NCI-H748 (cell line): ENCODE measurements at regions not wholly inside any gene's neighbourhood (a gene's known extent, or its start where the extent isn't known, plus 50 kb on each side); places are given as distances from the start of the nearest gene placed in this dataset.

ENCODE experiments used
- DNase-seq: peaks from one replicate; lab custom pipeline; 2025; ENCODE audit not compliant: unreplicated experiment; lab: John Stamatoyannopoulos, UW

GRCh38 chr5:20370061-20370460 lies 382.1 kb upstream of the CDH18 start:
- no peak for DNase-seq

- no peak for DNase-seq
Observed at GRCh38 chr5:20369518-20369885, 381.5 kb upstream of the CDH18 start.

DNA sequence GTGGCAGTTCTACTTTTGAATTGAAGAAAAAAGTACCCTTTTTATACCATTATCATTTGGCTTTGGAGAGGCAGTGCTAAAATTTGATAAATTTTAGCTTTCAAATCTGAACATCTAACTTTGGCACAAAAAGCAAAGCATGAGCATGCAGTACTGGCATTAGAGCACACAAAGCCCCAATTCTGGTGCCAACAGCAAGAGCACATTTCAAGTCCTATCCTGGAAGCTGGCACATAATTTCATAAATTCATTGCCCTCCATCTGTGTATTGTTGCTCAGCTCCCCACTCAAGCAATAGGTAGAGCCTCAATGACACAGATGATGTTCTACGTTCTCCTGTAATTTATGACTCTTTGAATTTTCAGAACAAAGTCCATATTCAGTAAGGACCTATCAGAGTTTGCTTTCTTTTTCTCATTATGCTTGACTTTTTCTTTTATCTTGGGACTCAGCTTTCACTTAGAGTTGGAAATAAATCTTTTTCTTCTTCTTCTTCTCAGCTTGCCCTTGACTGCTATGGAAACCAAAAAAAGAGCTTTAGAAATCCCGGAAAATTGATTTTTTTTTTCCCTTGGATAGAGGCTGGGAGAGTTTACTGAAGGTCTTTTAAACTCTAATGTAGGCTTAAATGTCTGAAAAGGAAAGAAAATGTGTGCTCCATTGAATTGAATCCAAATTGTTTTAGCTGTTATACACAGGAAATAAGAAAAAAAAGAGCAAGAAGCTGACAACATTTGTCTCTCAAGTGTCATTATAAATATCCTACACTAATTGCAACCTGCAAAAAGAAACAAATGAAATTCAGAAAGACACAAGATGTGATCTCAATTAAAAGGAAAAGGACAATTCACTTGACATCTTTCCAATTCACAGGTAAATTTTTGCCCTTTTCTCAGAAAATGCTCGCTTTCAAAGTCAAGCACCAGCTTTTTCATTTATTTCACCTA lies 380.8 kb upstream of the CDH18 start:
- DNase-seq: no peak

GRCh38 chr5:20367178-20367577 lies 379.2 kb upstream of the CDH18 start:
- DNase-seq: no peak

- no peak for DNase-seq
Observed at GRCh38 chr5:20360263-20360662, 372.3 kb upstream of the CDH18 start.

GRCh38 chr5:20359377-20359776 lies 371.4 kb upstream of the CDH18 start:
- no peak for DNase-seq

DNA sequence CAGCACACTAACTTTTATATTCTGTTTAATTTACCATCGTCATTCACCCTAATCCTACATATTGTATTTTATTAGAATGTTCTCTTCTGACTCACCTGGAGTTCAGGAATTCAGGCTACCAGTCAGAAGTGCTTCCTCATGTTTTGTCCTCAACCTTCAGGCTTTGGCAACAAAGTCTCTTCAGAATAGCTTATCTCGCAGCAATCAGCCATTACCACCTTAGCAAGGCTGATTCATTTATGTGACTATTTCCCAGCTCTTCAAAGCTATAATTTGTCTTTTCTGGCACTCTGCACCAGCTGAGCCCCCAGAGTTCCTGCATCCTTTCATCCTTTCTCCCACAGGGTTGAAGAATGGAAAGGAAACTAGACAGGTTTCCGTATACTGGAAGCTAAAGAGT lies 365.5 kb upstream of the CDH18 start:
- DNase-seq: no peak

GRCh38 chr5:20351849-20352248 lies 363.8 kb upstream of the CDH18 start:
- no peak for DNase-seq

- no peak for DNase-seq
Observed at GRCh38 chr5:20348321-20348720, 360.3 kb upstream of the CDH18 start.

DNA sequence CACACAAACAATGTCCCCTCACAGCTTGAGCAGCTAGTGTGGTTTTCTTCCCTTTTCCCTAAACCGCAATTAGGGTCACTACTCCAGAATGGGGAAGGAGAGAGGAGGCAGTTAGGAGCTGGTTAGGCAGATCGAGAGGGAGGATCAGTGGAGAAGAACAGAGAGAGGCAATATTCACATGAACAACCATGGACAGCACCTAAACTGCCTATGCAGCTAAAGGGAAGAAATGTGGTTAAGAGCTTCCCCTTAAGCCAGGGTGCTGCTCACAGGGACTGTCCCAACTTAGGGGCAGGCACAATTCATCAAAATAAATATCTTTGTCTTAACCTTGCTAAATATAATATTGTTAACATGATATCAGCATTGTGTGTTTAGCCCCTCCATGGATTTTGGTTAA lies 359.3 kb upstream of the CDH18 start:
- no peak for DNase-seq

DNA sequence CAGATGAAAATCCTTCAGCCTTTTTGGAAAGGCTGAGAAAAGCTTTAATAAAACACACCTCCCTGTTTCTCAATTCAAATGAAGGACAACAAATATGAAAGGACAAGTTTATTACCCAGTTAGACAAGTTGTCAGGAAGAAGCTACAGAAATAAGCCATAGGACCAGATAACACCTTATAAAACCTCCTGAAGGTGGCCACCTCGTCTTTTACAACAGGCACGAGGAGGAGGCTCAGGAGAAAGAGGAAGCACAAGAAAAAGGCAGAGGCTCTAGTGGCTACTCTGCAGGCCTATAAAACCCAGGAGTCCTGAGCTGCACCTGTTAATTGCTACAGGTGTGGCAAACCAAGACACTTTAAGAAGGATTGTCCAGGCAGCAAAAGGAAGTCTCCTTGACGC lies 352.1 kb upstream of the CDH18 start:
- no peak for DNase-seq

GRCh38 chr5:20335978-20336377 lies 348.0 kb upstream of the CDH18 start:
- DNase-seq: no peak

GRCh38 chr5:20331826-20332225 lies 343.8 kb upstream of the CDH18 start:
- no peak for DNase-seq

- DNase-seq: no peak
Observed at GRCh38 chr5:20323323-20323722, 335.3 kb upstream of the CDH18 start.

DNA sequence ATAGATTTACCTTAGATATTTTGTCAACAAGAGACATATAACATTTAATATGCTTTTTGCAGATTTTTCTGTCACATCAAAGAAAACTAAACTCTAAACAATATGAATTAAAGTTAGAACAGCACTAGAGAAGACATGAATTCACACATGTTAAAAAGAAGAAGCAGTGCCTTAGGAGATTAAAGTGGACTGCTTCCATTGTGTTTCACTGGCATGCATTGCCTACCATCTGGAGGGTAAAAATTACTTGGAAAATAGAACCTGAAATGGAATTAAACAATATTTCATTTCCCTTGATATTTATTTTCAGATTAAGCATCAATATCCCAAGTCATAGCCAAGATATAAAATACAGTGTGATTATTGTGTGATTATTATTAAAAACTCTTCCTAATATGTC lies 319.4 kb upstream of the CDH18 start:
- DNase-seq: no peak

- DNase-seq: no peak
Observed at GRCh38 chr5:20305463-20305862, 317.5 kb upstream of the CDH18 start.

GRCh38 chr5:20304570-20304969 lies 316.6 kb upstream of the CDH18 start:
- peak; percentile 36 for DNase-seq

- no peak for DNase-seq
Observed at GRCh38 chr5:20300110-20300509, 312.1 kb upstream of the CDH18 start.

- DNase-seq: no peak
Observed at GRCh38 chr5:20294696-20295095, 306.7 kb upstream of the CDH18 start.

GRCh38 chr5:20291766-20292165 lies 303.8 kb upstream of the CDH18 start:
- DNase-seq: no peak

GRCh38 chr5:20287640-20288039 lies 299.6 kb upstream of the CDH18 start:
- DNase-seq: no peak

DNA sequence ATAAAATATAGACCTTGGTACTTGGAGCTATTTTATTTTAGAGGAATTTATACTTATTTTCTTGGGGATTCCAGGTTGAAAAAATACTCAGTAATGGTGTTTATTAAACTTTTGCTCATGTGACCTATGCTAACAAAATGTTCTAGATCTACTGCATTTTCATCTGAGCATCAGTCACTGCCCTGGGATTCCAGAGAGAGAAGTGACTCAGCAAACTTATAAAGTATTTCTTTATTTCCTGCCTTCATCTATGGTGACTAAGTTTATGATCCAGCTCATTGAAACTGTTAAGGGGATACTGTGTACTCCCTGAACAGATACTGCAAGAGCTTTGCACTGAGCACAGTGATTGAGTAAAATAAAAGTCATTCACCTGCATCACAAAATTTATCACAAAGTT lies 298.5 kb upstream of the CDH18 start:
- no peak for DNase-seq

GRCh38 chr5:20276959-20277263 lies 288.9 kb upstream of the CDH18 start:
- DNase-seq: no peak
